ENCODE measurements at regions not wholly inside any gene's neighbourhood (a gene's known extent, or its start where the extent isn't known, plus 50 kb on each side); places are given as distances from the start of the nearest gene placed in this dataset.

- H3K36me3 ChIP-seq (ENCODE audit: control insufficient read depth, insufficient read depth, low read length) = no peaks in the 10 kb centered on the region
- no peak for TF ChIP-seq CTCF (IDR thresholded peaks at IDR 0.05; ENCODE audit: insufficient read depth, low read length, severe bottlenecking)
- no peak overlapping the region for H3K4me3 ChIP-seq (ENCODE audit: low read depth, low read length)
- H3K27me3 ChIP-seq (ENCODE audit: control insufficient read depth, insufficient read depth, low read length) = no peaks in the 10 kb centered on the region
- FAIRE-seq = no peak
- no peak for DNase-seq (ENCODE audit: low read depth)
Observed at GRCh38 chrX:42707742-42708141, 70.2 kb downstream of the PPP1R2C start.

- TF ChIP-seq CTCF (IDR thresholded peaks at IDR 0.05; ENCODE audit: insufficient read depth, low read length, severe bottlenecking) = no peak
- no peak for FAIRE-seq
- H3K36me3 ChIP-seq (ENCODE audit: control insufficient read depth, insufficient read depth, low read length) = no peaks in the 10 kb centered on the region
- DNase-seq (ENCODE audit: low read depth) = no peak
- H3K27me3 ChIP-seq (ENCODE audit: control insufficient read depth, insufficient read depth, low read length) = no peaks in the 10 kb centered on the region
- no peak overlapping the region for H3K4me3 ChIP-seq (ENCODE audit: low read depth, low read length)
Observed at GRCh38 chrX:42704454-42704853, 73.5 kb downstream of the PPP1R2C start.

DNA sequence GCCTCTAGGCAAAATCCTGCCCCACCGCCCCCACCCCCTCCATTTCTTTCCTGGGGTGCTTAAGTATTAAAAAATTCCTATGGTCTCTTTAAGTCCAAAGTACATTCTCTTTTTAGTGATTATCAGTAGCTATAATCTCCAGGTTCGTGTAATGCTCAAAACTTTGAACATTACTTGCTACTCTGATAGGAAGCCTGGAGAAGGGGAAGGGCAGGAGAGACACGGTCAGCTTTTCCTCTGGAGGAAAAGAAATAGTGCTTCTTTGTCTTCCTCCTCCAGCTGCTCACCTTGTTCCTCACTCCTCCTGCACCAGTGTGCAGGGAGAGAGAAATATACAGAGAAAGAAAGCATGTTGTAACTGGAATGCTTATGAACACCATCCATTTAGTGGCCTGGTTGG, 80.4 kb downstream of the PPP1R2C start:
- FAIRE-seq (no peak), DNase-seq (ENCODE audit: low read depth) (no peak)
- H3K27me3 ChIP-seq (ENCODE audit: control insufficient read depth, insufficient read depth, low read length) = no peaks in the 10 kb centered on the region
- TF ChIP-seq CTCF (IDR thresholded peaks at IDR 0.05; ENCODE audit: insufficient read depth, low read length, severe bottlenecking) = no peak
- H3K4me3 ChIP-seq (ENCODE audit: low read depth, low read length) = no peak overlapping the region
- no peaks in the 10 kb centered on the region for H3K36me3 ChIP-seq (ENCODE audit: control insufficient read depth, insufficient read depth, low read length)

DNA sequence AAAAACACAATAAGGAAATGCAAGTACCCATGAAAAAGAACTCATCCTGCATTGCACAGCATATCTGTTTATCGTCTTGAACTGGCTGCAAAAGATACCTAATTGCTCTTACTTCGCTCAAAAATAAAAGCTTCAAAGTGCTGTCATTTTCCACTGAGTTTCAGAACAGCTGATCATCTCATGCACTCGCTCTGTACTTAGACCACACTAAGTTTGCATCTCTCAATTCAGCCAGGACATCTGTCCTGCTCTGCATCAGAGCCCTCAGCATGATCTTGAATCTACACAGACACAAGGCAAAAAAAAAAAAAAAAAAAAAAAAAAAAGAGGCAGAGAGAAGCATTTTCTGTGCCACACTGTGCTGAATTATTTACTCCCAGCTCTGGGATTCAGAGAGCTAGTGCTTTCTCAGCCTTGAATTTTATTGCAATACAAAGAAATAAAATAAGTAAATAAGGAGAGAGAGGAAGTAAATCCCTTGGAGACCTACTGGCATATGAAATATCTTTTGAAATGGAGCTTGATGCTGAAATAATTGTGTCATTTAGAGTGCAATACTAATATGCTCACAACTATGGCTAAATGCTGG, 81.3 kb downstream of the PPP1R2C start:
- no peaks in the 10 kb centered on the region for H3K36me3 ChIP-seq (ENCODE audit: control insufficient read depth, insufficient read depth, low read length)
- DNase-seq (ENCODE audit: low read depth) (no peak), FAIRE-seq (no peak)
- H3K4me3 ChIP-seq (ENCODE audit: low read depth, low read length) = no peak overlapping the region
- no peaks in the 10 kb centered on the region for H3K27me3 ChIP-seq (ENCODE audit: control insufficient read depth, insufficient read depth, low read length)
- TF ChIP-seq CTCF (IDR thresholded peaks at IDR 0.05; ENCODE audit: insufficient read depth, low read length, severe bottlenecking) = no peak

DNA sequence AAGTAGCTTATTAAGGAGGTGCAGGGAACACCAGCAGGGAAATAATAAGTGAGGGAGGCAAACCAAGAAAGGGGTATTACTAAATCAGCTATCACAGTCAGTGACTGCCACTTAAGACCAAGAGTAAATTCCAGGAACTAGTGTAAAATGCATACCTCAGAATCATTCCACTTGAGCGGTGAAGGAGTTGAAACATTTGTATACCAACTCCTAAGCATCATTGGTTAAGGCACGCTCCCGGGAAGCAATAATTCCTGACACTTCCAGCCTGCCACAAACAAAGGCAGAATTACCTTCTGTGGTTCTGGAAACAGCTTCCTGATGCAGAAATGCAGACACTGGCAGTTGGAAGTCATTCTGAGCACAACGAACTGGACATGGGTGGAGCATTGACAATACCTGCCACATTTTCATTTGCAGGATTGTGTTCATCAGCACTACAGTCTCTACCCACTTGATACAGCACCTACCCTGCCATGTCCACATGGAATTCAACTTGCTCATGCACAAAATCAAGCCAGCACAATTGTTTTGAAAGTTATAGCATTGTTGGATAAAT, 82.1 kb downstream of the PPP1R2C start:
- DNase-seq (ENCODE audit: low read depth) (no peak), FAIRE-seq (no peak)
- no peak for TF ChIP-seq CTCF (IDR thresholded peaks at IDR 0.05; ENCODE audit: insufficient read depth, low read length, severe bottlenecking)
- H3K36me3 ChIP-seq (ENCODE audit: control insufficient read depth, insufficient read depth, low read length) = no peaks in the 10 kb centered on the region
- no peaks in the 10 kb centered on the region for H3K27me3 ChIP-seq (ENCODE audit: control insufficient read depth, insufficient read depth, low read length)
- H3K4me3 ChIP-seq (ENCODE audit: low read depth, low read length) = no peak overlapping the region

- DNase-seq (ENCODE audit: low read depth) (no peak), FAIRE-seq (no peak)
- Histone ChIP-seq H3K27me3 (ENCODE audit: control insufficient read depth, insufficient read depth, low read length) (no peaks in the 10 kb centered on the region), H3K36me3 (ENCODE audit: control insufficient read depth, insufficient read depth, low read length) (no peaks in the 10 kb centered on the region), H3K4me3 (ENCODE audit: low read depth, low read length) (no peak overlapping the region)
- TF ChIP-seq CTCF (IDR thresholded peaks at IDR 0.05; ENCODE audit: insufficient read depth, low read length, severe bottlenecking) = no peak
Observed at GRCh38 chrX:42694260-42694815, 83.6 kb downstream of the PPP1R2C start.
